ENCODE measurements at regions not wholly inside any gene's neighbourhood (a gene's known extent, or its start where the extent isn't known, plus 50 kb on each side); places are given as distances from the start of the nearest gene placed in this dataset.

- no peak for ATAC-seq
These were observed 82.2 kb downstream of the EPDR1 start for GRCh38 chr7:38002689-38003088.

GRCh38 chr7:38006559-38006958, 86.1 kb downstream of the EPDR1 start:
- no peak for ATAC-seq

DNA sequence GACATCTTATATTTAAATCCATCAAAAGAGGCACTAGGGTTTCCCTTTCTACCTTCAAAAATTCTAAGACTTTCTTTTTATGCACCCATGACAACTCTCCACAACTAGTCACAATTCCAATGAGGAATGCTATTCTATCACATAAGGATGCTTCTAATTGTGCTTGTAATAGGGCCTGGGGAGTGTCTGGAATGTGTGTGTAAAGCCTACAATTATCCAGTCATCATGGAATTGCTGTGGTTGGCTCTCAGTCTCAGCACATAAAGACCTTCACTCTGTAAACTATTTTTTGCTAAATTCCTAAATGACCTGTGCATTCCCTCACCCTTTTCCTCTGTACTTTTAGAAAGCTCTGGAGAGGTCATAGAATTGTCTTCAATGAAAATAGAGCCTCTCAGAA, 86.7 kb downstream of the EPDR1 start:
- no peak for ATAC-seq

GRCh38 chr7:38013246-38013645, 92.8 kb downstream of the EPDR1 start:
- ATAC-seq = no peak

DNA sequence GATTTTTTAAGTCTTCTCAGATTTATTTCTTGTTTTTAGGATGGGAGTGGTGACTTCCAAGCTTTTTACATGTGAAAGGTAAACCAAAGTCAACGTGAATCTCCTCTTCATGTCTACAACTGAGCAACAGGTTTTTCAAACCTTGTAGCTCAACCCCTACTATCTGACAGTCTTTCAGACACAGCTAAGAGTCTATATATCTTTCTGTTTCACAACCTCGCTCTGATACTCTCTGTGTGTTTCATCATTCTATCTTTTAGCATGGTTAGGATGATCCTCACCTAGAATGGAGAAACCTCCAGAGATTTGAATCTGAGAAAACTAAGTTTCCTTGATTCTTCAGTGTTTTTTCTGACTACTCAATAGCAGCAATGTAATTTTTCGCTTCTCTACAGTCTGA, 96.1 kb downstream of the EPDR1 start:
- ATAC-seq = no peak

DNA sequence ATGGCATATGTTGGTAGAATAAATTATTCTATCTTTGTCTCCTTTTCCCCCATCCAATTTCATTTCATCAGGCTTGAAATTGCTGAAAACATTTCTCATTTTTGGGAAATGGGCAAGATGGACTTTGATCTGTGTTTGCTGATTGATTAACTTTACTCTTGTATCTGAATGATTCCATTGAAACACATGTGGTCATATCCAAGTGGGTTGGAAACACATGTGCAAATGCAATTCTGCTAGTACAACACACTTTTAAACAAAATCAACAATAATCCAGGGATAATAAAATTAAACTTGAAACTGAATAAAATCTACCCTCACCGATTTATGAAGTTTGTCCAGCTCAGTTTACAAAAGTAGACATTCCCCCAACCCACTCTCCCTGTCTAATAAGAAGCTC, 96.9 kb downstream of the EPDR1 start:
- no peak for ATAC-seq

GRCh38 chr7:38020121-38020785, 99.8 kb downstream of the EPDR1 start:
- ATAC-seq = no peak

DNA sequence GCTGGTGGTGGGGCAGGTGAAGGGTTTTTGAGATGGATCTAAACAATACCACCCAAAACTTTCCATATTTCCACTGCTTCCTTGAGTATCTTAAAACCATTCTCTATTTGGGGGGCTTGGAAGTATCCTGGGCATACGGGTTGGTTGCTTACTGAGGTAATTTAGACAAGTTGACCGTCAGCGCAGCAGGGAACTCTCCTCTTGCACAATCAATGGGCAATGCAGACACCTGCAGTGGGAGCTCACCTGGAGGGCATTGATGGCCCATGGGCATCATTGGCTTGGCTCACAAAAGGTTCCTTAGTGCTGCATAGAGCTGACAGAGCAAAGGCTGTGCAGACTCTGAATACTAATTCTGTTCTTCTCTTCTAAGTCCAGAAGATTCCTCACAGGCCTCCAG, 101.5 kb downstream of the EPDR1 start:
- no peak for ATAC-seq

- ATAC-seq = no peak
These were observed 105.4 kb downstream of the EPDR1 start for GRCh38 chr7:38025815-38026214.

- no peak for ATAC-seq
These were observed 107.5 kb downstream of the EPDR1 start for GRCh38 chr7:38027884-38028455.

DNA sequence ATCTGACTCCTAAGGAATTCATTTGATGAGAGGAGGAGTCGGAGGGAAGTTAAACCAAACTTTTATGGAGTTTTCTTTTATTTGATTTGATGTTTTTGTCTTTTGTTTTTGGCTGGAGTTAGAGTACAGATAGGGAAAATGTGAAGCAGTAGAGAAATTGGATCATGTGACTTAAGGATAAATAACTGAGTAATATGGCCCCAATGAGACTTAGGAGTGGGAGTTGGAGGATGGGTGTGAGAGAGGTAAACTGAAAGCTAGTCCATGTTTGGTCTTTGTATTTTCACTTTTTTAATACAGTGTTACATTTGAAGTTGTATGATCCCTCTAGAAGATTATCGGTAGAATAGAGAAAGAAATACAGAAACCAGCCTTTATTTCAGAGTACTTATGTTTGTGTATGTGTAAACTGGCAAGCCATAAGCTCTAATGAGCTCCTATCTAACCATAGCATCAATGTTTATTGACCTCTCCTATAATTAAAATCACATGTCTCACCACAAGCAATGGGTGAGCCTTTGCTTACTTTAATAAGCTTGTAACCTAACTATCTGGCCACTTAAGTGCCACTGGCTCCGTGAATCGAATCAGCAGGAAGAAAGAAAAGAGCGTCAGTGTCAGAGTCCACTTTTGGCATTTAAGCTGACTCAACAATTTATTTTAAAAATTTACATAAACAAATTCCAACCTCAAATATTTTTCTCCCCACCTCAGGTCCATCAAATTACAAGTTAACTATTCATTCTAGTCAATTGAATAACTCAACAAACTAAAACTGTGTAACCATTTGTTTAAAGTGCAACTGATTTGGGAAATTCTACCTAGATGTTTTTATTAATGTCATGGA, 113.8 kb downstream of the EPDR1 start:
- ATAC-seq = no peak

GRCh38 chr7:38040831-38041230, 120.4 kb downstream of the EPDR1 start:
- no peak for ATAC-seq

DNA sequence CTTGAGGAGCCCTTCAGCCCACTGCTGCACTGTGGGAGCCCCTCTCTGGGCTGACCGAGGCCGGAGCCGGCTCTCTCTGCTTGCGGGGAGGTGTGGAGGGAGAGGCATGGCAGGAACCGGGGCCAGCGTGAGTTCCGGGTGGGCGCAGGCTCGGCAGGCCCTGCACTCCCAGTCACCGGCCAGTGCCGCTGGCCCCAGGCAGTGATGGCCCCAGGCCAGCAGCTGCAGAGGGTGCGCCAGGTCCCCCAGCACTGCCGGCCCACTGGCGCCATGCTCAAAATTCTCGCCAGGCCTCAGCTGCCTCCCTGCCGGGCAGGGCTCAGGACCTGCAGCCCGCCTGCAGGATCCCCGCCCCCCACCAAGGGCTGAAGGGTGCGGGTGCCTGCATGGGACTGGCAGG, 128.4 kb upstream of the STARD3NL start:
- no peak for ATAC-seq

- no peak for ATAC-seq
These were observed 126.7 kb upstream of the STARD3NL start for GRCh38 chr7:38051311-38051710.

GRCh38 chr7:38051786-38052185, 126.3 kb upstream of the STARD3NL start:
- ATAC-seq = no peak

DNA sequence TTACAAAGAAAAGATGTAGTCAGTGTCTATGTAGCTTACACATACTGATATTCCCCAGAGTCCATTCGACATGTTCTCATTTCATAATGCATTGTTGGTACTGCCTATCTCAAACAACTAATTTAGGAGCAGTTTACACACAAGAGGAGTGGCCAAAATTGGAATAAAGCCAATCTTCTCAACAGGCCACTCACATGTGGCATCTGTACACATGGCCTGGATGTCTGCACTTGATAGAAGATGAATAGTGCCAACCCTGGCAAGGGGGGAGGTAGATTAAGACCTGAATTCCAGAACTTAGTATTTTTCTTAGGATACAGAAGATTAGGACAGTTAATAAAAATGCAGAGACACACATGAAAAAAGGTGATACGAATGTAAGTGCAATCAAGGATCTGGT, 125.3 kb upstream of the STARD3NL start:
- ATAC-seq = no peak

- ATAC-seq = no peak
These were observed 123.8 kb upstream of the STARD3NL start for GRCh38 chr7:38054199-38054598.

GRCh38 chr7:38057829-38058228, 120.2 kb upstream of the STARD3NL start:
- no peak for ATAC-seq

GRCh38 chr7:38060116-38060515, 117.9 kb upstream of the STARD3NL start:
- ATAC-seq = no peak

DNA sequence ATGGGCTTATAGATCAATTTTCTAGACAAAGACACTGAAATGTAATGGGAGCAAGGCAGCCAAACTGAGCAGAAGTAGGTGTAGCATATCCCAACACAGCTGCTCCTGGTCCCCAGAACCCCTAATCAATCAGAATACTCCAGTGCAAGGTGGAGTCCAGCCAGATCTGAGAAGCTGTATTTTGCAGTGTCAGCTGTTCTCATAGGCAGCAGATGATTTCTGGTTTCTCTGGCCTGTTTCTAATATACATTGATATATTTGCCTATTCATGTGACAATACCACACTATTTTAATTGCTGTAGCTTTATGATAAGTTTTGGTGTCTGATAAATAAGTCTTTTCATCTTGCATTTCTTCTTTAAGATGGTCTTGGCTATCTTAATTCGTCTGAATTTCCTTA, 117.4 kb upstream of the STARD3NL start:
- no peak for ATAC-seq

- no peak for ATAC-seq
These were observed 111.7 kb upstream of the STARD3NL start for GRCh38 chr7:38066391-38066790.

GRCh38 chr7:38068461-38068860, 109.6 kb upstream of the STARD3NL start:
- ATAC-seq = no peak

GRCh38 chr7:38069052-38069451, 109.0 kb upstream of the STARD3NL start:
- ATAC-seq = no peak

GRCh38 chr7:38070718-38071117, 107.3 kb upstream of the STARD3NL start:
- ATAC-seq = no peak
